ENCODE measurements at regions not wholly inside any gene's neighbourhood (a gene's known extent, or its start where the extent isn't known, plus 50 kb on each side); places are given as distances from the start of the nearest gene placed in this dataset.

DNA sequence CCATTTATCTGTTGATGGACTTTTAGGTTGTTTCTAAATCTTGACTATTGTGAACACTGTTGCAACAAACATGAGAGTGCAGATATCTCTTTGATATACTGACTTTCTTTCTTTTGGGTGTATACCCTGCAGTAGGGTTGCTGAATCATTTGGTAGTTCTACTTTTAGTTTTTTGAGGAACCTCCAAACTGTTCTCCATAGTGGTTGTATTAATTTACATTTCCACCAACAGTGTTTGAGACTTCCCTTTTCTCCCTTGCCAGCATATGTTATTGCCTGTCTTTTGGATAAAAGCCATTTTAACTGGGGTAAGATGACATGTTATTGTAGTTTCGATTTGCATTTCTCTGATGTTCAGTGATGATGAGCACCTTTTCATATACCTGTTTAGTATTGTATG, 330.0 kb downstream of the DDX10 start:
- Histone ChIP-seq H3K27me3 (ENCODE audit: insufficient read depth, poor library complexity, severe bottlenecking) (no peaks in the 10 kb centered on the region), H3K4me1 (ENCODE audit: insufficient read depth, poor library complexity, severe bottlenecking) (no peaks in the 10 kb centered on the region), H3K9me3 (ENCODE audit: severe bottlenecking) (no peaks in the 10 kb centered on the region), H3K27ac (ENCODE audit: poor library complexity, severe bottlenecking) (no peak overlapping the region), H3K4me3 (ENCODE audit: severe bottlenecking) (no peak overlapping the region), H3K36me3 (ENCODE audit: low read depth) (no peaks in the 10 kb centered on the region)
- TF ChIP-seq CTCF (IDR thresholded peaks at IDR 0.05; ENCODE audit: poor library complexity, severe bottlenecking) = no peak
- no peak for DNase-seq (ENCODE audit: low spot score)
- no peak for ATAC-seq (ENCODE audit: low read depth)

- no peak overlapping the region for H3K4me3 ChIP-seq (ENCODE audit: severe bottlenecking)
- H3K4me1 ChIP-seq (ENCODE audit: insufficient read depth, poor library complexity, severe bottlenecking) = no peaks in the 10 kb centered on the region
- H3K9me3 ChIP-seq (ENCODE audit: severe bottlenecking) = no peaks in the 10 kb centered on the region
- H3K36me3 ChIP-seq (ENCODE audit: low read depth) = no peaks in the 10 kb centered on the region
- TF ChIP-seq CTCF (IDR thresholded peaks at IDR 0.05; ENCODE audit: poor library complexity, severe bottlenecking) = no peak
- no peaks in the 10 kb centered on the region for H3K27me3 ChIP-seq (ENCODE audit: insufficient read depth, poor library complexity, severe bottlenecking)
- H3K27ac ChIP-seq (ENCODE audit: poor library complexity, severe bottlenecking) = no peak overlapping the region
- ATAC-seq (ENCODE audit: low read depth) (no peak), DNase-seq (ENCODE audit: low spot score) (no peak)
Observed at GRCh38 chr11:108997826-108998225, 333.0 kb downstream of the DDX10 start.

- no peak for ATAC-seq (ENCODE audit: low read depth)
- no peaks in the 10 kb centered on the region for H3K36me3 ChIP-seq (ENCODE audit: low read depth)
- no peak overlapping the region for H3K27ac ChIP-seq (ENCODE audit: poor library complexity, severe bottlenecking)
- H3K4me3 ChIP-seq (ENCODE audit: severe bottlenecking) = no peak overlapping the region
- no peaks in the 10 kb centered on the region for H3K27me3 ChIP-seq (ENCODE audit: insufficient read depth, poor library complexity, severe bottlenecking)
- H3K9me3 ChIP-seq (ENCODE audit: severe bottlenecking) = no peaks in the 10 kb centered on the region
- no peak for DNase-seq (ENCODE audit: low spot score)
- H3K4me1 ChIP-seq (ENCODE audit: insufficient read depth, poor library complexity, severe bottlenecking) = no peaks in the 10 kb centered on the region
- no peak for TF ChIP-seq CTCF (IDR thresholded peaks at IDR 0.05; ENCODE audit: poor library complexity, severe bottlenecking)
Observed at GRCh38 chr11:109000531-109000930, 335.7 kb downstream of the DDX10 start.

DNA sequence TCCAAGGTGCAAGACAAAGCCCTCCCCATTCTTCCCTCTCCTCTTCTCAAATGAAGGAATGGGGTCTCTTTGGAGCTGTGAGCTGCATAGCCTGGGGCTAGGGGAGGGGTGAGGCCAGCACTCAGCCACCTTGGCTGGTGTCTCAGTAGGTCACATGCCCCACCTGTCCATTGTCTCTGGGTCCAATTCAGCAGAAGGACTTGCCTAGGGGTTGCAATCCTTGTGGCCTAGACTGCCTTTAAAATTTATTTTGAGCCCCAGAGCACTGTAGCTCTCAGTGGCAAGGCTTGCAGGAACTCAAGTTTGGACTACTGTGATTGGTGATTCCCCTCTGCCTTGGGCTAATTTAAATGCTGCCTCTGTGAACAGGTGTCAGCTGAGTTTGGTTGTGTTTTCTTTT, 336.7 kb downstream of the DDX10 start:
- ATAC-seq (ENCODE audit: low read depth) (no peak), DNase-seq (ENCODE audit: low spot score) (no peak)
- no peaks in the 10 kb centered on the region for H3K27me3 ChIP-seq (ENCODE audit: insufficient read depth, poor library complexity, severe bottlenecking)
- TF ChIP-seq CTCF (IDR thresholded peaks at IDR 0.05; ENCODE audit: poor library complexity, severe bottlenecking) = no peak
- no peak overlapping the region for H3K4me3 ChIP-seq (ENCODE audit: severe bottlenecking)
- no peaks in the 10 kb centered on the region for H3K4me1 ChIP-seq (ENCODE audit: insufficient read depth, poor library complexity, severe bottlenecking)
- no peak overlapping the region for H3K27ac ChIP-seq (ENCODE audit: poor library complexity, severe bottlenecking)
- no peaks in the 10 kb centered on the region for H3K9me3 ChIP-seq (ENCODE audit: severe bottlenecking)
- no peaks in the 10 kb centered on the region for H3K36me3 ChIP-seq (ENCODE audit: low read depth)

DNA sequence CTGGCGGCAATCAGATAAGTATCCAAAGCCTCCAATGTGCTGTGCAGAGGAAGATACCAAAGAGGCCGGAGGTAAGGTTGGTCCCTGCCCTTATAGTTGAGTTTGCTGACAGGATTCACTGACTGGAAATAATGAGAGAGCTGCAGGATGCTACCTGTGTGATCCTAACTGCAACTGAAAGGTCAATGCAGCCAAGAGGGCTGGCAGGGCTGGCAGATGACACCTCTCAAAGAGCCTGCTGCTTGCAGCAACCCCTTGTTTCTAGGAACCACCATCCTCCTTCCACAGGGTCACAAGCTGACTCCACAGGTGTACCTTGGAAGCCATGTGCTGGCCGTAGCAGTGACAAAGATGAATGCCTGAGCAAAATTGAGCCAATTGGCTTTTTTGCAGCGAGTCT, 348.1 kb downstream of the DDX10 start:
- ATAC-seq (ENCODE audit: low read depth) (no peak), DNase-seq (ENCODE audit: low spot score) (no peak)
- no peak overlapping the region for H3K4me3 ChIP-seq (ENCODE audit: severe bottlenecking)
- no peaks in the 10 kb centered on the region for H3K27me3 ChIP-seq (ENCODE audit: insufficient read depth, poor library complexity, severe bottlenecking)
- H3K27ac ChIP-seq (ENCODE audit: poor library complexity, severe bottlenecking) = no peak overlapping the region
- H3K36me3 ChIP-seq (ENCODE audit: low read depth) = no peaks in the 10 kb centered on the region
- H3K4me1 ChIP-seq (ENCODE audit: insufficient read depth, poor library complexity, severe bottlenecking) = peaks cover 11% of the 10 kb centered on the region
- TF ChIP-seq CTCF (IDR thresholded peaks at IDR 0.05; ENCODE audit: poor library complexity, severe bottlenecking) = no peak
- no peaks in the 10 kb centered on the region for H3K9me3 ChIP-seq (ENCODE audit: severe bottlenecking)
